ENCODE measurements at regions not wholly inside any gene's neighbourhood (a gene's known extent, or its start where the extent isn't known, plus 50 kb on each side); places are given as distances from the start of the nearest gene placed in this dataset.

DNA sequence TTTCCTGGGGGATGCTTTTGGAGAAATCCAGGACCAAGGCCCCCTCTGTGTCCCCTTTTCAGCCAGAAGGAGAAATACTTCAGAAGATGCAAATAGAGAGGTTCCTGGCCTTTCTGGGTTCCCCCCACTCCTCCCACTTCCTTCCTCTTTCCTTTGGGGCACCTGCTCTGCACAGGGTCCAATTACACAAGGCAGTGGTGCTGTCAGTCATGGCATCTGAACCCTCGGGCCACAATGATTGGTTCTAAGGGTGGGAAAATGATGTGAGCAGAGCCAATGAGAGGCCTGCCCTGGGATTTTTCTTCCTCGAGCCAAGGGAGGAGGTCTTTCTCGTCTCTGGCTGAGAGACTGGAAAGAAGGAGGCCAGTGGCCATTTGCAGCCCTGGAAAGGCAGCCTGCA lies 282.2 kb downstream of the NPHP4 start:
- ChIA-PET RAD21 (ENCODE audit: unreplicated experiment) (no interaction called here), CTCF (no interaction called here), POLR2A (no interaction called here), SMC1A (ENCODE audit: uncharacterized antibody, unreplicated experiment) (no interaction called here)
- DNase-seq (ENCODE audit: low read depth, low spot score) (no peak), ATAC-seq (no peak), FAIRE-seq (no peak)
- intact Hi-C loops (cut with micrococcal nuclease; ENCODE audit: unreplicated experiment): no loop called here
- Histone ChIP-seq H3K27me3 (replicated peaks in 1 of 2; ENCODE audit: control insufficient read depth in 2 of 2, insufficient read depth in 2 of 2, low read length in 1 of 2) (no peaks in the 10 kb centered on the region), H3K36me3 (ENCODE audit: control insufficient read depth in 2 of 2, insufficient read depth in 2 of 2, low read length in 1 of 2) (no peaks in the 10 kb centered on the region), H3K9ac (ENCODE audit: control insufficient read depth, insufficient read depth, low read length) (no peak overlapping the region), H3K79me2 (ENCODE audit: control insufficient read depth, insufficient read depth, low read length) (no peaks in the 10 kb centered on the region), H3K9me3 (replicated peaks; ENCODE audit: control insufficient read depth, insufficient read depth, low read length) (no peaks in the 10 kb centered on the region; the same call in 2 of the 3 replicates), H3K4me2 (ENCODE audit: control insufficient read depth, insufficient read depth) (no peak overlapping the region), H3K27ac (ENCODE audit: control insufficient read depth, insufficient read depth) (no peak overlapping the region), H4K20me1 (ENCODE audit: control insufficient read depth, insufficient read depth) (no peaks in the 10 kb centered on the region), H3K4me3 (no peak overlapping the region), H3K4me1 (ENCODE audit: control insufficient read depth, insufficient read depth, low read length) (no peaks in the 10 kb centered on the region), H2AFZ (ENCODE audit: control insufficient read depth, low read depth, low read length) (no peak overlapping the region)
- no TSS peak for BruUV-seq (replicated peaks)
- in situ Hi-C loops (cut with MboI): no loop called here
- 0% methylated on average over 2 of the region's 3 CpGs for WGBS (ENCODE audit: insufficient coverage, insufficient replicate concordance, low lambda C conversion rate, missing lambda C conversion rate)
- TF ChIP-seq ZZZ3 (IDR thresholded peaks at IDR 0.05; ENCODE audit: control insufficient read depth, insufficient read length, low read depth) (no peak), TAF1 (IDR thresholded peaks at IDR 0.05; ENCODE audit: borderline replicate concordance, low read depth, low read length) (no peak), CHD1 (IDR thresholded peaks at IDR 0.05; ENCODE audit: low read depth, low read length) (no peak), CREB1 (IDR thresholded peaks at IDR 0.05; ENCODE audit: low read depth) (no peak), GABPA (IDR thresholded peaks at IDR 0.05; ENCODE audit: low read depth) (no peak)
- TF ChIP-seq, protein P1, sequence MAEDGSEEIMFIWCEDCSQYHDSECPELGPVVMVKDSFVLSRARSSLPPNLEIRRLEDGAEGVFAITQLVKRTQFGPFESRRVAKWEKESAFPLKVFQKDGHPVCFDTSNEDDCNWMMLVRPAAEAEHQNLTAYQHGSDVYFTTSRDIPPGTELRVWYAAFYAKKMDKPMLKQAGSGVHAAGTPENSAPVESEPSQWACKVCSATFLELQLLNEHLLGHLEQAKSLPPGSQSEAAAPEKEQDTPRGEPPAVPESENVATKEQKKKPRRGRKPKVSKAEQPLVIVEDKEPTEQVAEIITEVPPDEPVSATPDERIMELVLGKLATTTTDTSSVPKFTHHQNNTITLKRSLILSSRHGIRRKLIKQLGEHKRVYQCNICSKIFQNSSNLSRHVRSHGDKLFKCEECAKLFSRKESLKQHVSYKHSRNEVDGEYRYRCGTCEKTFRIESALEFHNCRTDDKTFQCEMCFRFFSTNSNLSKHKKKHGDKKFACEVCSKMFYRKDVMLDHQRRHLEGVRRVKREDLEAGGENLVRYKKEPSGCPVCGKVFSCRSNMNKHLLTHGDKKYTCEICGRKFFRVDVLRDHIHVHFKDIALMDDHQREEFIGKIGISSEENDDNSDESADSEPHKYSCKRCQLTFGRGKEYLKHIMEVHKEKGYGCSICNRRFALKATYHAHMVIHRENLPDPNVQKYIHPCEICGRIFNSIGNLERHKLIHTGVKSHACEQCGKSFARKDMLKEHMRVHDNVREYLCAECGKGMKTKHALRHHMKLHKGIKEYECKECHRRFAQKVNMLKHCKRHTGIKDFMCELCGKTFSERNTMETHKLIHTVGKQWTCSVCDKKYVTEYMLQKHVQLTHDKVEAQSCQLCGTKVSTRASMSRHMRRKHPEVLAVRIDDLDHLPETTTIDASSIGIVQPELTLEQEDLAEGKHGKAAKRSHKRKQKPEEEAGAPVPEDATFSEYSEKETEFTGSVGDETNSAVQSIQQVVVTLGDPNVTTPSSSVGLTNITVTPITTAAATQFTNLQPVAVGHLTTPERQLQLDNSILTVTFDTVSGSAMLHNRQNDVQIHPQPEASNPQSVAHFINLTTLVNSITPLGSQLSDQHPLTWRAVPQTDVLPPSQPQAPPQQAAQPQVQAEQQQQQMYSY (CRISPR knock-in tag; IDR thresholded peaks at IDR 0.05): no peak
